ENCODE measurements at regions not wholly inside any gene's neighbourhood (a gene's known extent, or its start where the extent isn't known, plus 50 kb on each side); places are given as distances from the start of the nearest gene placed in this dataset.
A peak's percentile ranks its signal among the peaks of the same experiment; 100 is the strongest.

GRCh38 chr1:170864876-170865538 lies 70.3 kb upstream of the MROH9 start:
- DNase-seq = no peak

- no peak for DNase-seq
These were observed 68.7 kb upstream of the MROH9 start for GRCh38 chr1:170866646-170867045.

DNA sequence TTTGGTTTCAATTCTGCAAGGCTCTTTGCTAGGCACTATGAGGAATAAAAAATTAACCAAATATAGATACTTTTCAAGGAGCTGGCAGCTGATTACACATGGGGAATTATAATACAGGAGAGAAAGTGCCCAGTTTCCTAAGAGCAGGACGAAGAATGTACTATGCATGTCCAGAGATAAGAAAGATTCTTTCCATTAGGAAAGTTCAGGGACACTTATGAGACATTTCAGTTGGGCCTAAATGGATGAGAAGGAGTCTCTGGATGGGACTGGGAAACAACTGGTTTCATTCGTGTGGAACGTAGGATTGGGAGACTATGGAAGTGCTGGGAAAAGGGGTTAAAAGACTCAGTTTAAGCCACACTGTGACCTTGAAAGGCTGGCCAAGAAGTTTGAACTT lies 63.5 kb upstream of the MROH9 start:
- no peak for DNase-seq

DNA sequence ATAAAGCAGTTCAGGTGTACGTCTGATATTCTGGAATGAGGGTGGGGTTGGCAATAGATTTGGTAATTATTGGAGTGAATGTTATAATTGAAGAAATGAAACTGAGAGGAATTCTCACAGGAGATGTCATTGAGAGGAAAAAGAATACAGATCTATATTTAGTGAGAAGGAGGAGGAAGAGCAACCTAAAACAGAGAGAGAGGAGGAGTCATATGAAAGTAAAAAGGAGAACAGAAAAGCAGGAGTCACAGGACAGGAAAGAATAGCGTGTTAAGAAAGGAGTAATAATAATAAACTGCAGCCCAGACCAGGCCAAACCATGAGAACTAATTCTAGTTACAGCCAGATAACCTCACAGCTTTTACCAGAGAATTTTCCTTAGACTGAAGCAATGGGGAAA lies 62.7 kb upstream of the MROH9 start:
- no peak for DNase-seq

- DNase-seq = no peak
These were observed 60.7 kb upstream of the MROH9 start for GRCh38 chr1:170874671-170875070.

DNA sequence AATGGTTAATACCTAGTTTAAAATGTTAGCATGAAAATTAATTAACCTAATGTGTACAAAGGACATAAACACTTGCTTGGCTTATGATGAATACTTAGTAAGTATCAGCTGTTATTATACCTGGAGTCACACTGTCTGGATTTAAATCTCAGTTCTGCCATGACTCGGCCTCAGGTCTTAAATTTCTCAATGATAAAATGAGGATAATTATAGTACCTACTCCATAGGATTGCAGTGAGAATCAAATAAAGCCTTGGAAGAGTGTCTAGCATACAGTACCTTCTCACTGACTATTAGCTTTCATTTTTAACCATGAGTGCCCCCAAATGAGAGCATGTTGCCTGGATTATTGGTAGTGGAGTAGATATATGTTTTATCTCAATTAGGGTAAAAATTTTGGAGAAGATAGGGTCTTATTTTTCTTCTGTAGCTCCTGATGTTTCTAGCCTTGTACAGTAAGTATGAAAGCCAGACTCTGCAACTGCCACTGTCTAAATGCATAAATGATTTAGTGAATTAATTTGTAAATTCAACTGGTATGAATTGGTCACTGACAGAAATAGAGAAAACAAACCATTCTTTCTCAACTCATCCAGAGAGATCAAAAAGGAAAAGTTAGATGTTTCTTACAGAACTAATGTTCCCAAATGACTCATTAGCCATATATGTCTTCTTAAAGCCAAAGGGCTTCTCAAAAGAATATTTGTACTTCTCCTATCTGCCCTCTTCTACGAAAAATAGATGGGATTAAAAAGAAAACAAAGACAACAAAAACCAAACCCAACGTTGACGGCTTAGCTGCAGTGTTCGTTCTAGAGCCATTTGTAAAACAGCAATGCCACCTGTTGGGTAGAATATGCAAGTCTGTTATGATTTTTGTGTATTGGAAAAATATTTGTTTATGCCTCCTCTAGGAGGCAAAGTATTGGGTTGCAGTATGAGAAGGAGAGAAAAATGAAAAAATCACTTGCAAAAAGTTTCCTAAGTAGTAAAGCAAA lies 53.8 kb upstream of the MROH9 start:
- peak; percentile 57 for DNase-seq

All from eye (tissue), 1 donor.